H1 (cell line): ENCODE measurements at regions not wholly inside any gene's neighbourhood (a gene's known extent, or its start where the extent isn't known, plus 50 kb on each side); places are given as distances from the start of the nearest gene placed in this dataset.

Source experiments
- CTCF ChIA-PET: fragments of 300-600 bp; sonication (Branson Sonifier 250); formaldehyde crosslinking; loops from one replicate; lab custom pipeline; 2021; ENCODE audit not compliant: partially characterized antibody; lab: Charles Lee
- POLR2A ChIA-PET: fragments of 300-600 bp; sonication (Branson Sonifier 250); formaldehyde crosslinking; loops from one replicate; lab custom pipeline; 2021; ENCODE audit warnings: inconsistent platforms; ENCODE audit not compliant: partially characterized antibody; lab: Charles Lee
- DNase-seq, 2 experiments: peaks; one replicate each; pipeline versions ENCODE4 v3.0.0 to v3.0.0-alpha.2; 2010 to 2022; ENCODE audit warnings: low spot score in 2 of 2, low read depth in 1 of 2, mixed read lengths in 1 of 2
- FAIRE-seq: peaks from 2 replicates; lab custom pipeline; 2011; peaks lifted over from hg19 to GRCh38; lab: Jason Lieb, UNC
- H2AFZ ChIP-seq: 2 replicates; pipeline ENCODE4 v1.8.1; 2012; ENCODE audit warnings: low read length, inconsistent platforms
- H2AK5ac ChIP-seq: 2 replicates; pipeline ENCODE4 v1.6.1; 2013; ENCODE audit warnings: low read depth, low read length
- H2BK120ac ChIP-seq: replicated peaks from 2 replicates; pipeline ENCODE3; 2013; ENCODE audit warnings: low read depth, low read length, inconsistent platforms
- H2BK12ac ChIP-seq: 2 replicates; pipeline ENCODE4 v1.6.1; 2013; ENCODE audit warnings: low read depth, low read length
- H2BK15ac ChIP-seq: 2 replicates; pipeline ENCODE4 v1.6.1; 2013; ENCODE audit warnings: low read length
- H2BK20ac ChIP-seq: 2 replicates; pipeline ENCODE4 v1.6.1; 2013; ENCODE audit warnings: low read length
- H2BK5ac ChIP-seq: 2 replicates; pipeline ENCODE4 v1.6.1; 2013; ENCODE audit warnings: low read depth, low read length
- H3K14ac ChIP-seq: 2 replicates; pipeline ENCODE4 v1.6.1; 2013; ENCODE audit warnings: inconsistent platforms; ENCODE audit not compliant: insufficient read length
- H3K18ac ChIP-seq: 2 replicates; pipeline ENCODE4 v1.6.1; 2013; ENCODE audit warnings: low read length; ENCODE audit errors: extremely low read depth
- H3K23ac ChIP-seq: 2 replicates; pipeline ENCODE4 v1.6.1; 2013; ENCODE audit warnings: inconsistent platforms; ENCODE audit not compliant: insufficient read length
- H3K23me2 ChIP-seq: 2 replicates; pipeline ENCODE4 v1.6.1; 2013; ENCODE audit warnings: low read depth, low read length
- H3K27ac ChIP-seq: 2 replicates; pipeline ENCODE4 v1.6.1; 2011; ENCODE audit warnings: low read depth, low read length, inconsistent platforms
- H3K27me3 ChIP-seq, 4 experiments: replicated peaks in 1 of 4; 1 replicate in 1 of 4; 2 replicates in 3 of 4; pipeline versions ENCODE4 v1.6.1 to v1.8.1; 2011 to 2013; ENCODE audit warnings: low read length in 3 of 4, mild to moderate bottlenecking in 3 of 4, inconsistent platforms in 2 of 4, mixed read lengths in 2 of 4, moderate library complexity in 1 of 4; ENCODE audit not compliant: control insufficient read depth in 3 of 4, insufficient read depth in 3 of 4; ENCODE audit errors: extremely low read depth in 1 of 4
- H3K36me3 ChIP-seq, 4 experiments: 2 replicates each; pipeline versions ENCODE4 v1.6.1 to v1.8.1; 2011 to 2013; ENCODE audit warnings: mild to moderate bottlenecking in 4 of 4, low read length in 3 of 4, moderate library complexity in 2 of 4, control low read depth in 1 of 4, inconsistent platforms in 1 of 4; ENCODE audit not compliant: insufficient read depth in 4 of 4, control insufficient read depth in 2 of 4
- H3K4ac ChIP-seq: replicated peaks from 2 replicates; pipeline ENCODE3; 2013; ENCODE audit warnings: low read length, low read depth, mixed read lengths, inconsistent platforms; ENCODE audit not compliant: insufficient read length
- H3K4me1 ChIP-seq, 4 experiments: replicated peaks in 1 of 4; 1 replicate in 1 of 4; 2 replicates in 3 of 4; pipeline versions ENCODE4 v1.6.1 to v1.8.1; 2011 to 2013; ENCODE audit warnings: low read length in 3 of 4, inconsistent platforms in 2 of 4, mixed read lengths in 1 of 4; ENCODE audit not compliant: insufficient read depth in 4 of 4, control insufficient read depth in 3 of 4
- H3K4me2 ChIP-seq, 2 experiments: 2 replicates each; pipeline versions ENCODE4 v1.6.1 to v1.8.1; 2011 to 2013; ENCODE audit warnings: low read depth in 2 of 2, low read length in 2 of 2, control low read depth in 1 of 2, inconsistent platforms in 1 of 2, mild to moderate bottlenecking in 1 of 2; ENCODE audit not compliant: insufficient read depth in 1 of 2
- H3K4me3 ChIP-seq, 4 experiments: fragments of 200-600, 300-600 bp in 1 of 4; sonication (generic), shearing (Covaris generic), sonication (Bioruptor Twin) in 1 of 4; 2 replicates each; pipeline versions ENCODE4 v1.5.1 to v1.8.1; 2011 to 2016; ENCODE audit warnings: low read length in 4 of 4, low read depth in 3 of 4, control low read depth in 2 of 4, inconsistent platforms in 2 of 4, mild to moderate bottlenecking in 2 of 4, mixed read lengths in 1 of 4, moderate library complexity in 1 of 4; ENCODE audit not compliant: insufficient read depth in 2 of 4; ENCODE audit errors: extremely low read depth in 1 of 4
- H3K56ac ChIP-seq: replicated peaks from 2 replicates; pipeline ENCODE3; 2013; ENCODE audit warnings: low read depth, mild to moderate bottlenecking, mixed read lengths, low read length, inconsistent platforms; ENCODE audit not compliant: insufficient read length
- H3K79me1 ChIP-seq: 2 replicates; pipeline ENCODE4 v1.6.1; 2013; ENCODE audit warnings: low read depth, low read length, control low read depth
- H3K79me2 ChIP-seq, 2 experiments: 2 replicates each; pipeline versions ENCODE4 v1.6.1 to v1.8.1; 2012 to 2013; ENCODE audit warnings: low read length in 2 of 2, mild to moderate bottlenecking in 2 of 2, inconsistent platforms in 1 of 2; ENCODE audit not compliant: insufficient read depth in 2 of 2, control insufficient read depth in 1 of 2
- H3K9ac ChIP-seq, 4 experiments: replicated peaks in 1 of 4; 1 replicate in 1 of 4; 2 replicates in 3 of 4; pipeline versions ENCODE4 v1.6.1 to v1.8.1; 2011 to 2013; ENCODE audit warnings: low read depth in 3 of 4, low read length in 3 of 4, control low read depth in 2 of 4, mild to moderate bottlenecking in 2 of 4, moderate library complexity in 2 of 4, inconsistent platforms in 1 of 4; ENCODE audit errors: extremely low read depth in 1 of 4
- H3K9me3 ChIP-seq, 2 experiments: 2 replicates each; pipeline versions ENCODE4 v1.6.1 to v1.8.1; 2012 to 2013; ENCODE audit warnings: mild to moderate bottlenecking in 2 of 2, moderate library complexity in 2 of 2, control low read depth in 1 of 2, inconsistent platforms in 1 of 2, low read depth in 1 of 2, low read length in 1 of 2, mixed read lengths in 1 of 2; ENCODE audit not compliant: insufficient read depth in 2 of 2
- H4K20me1 ChIP-seq, 2 experiments: replicated peaks in 1 of 2; 2 replicates each; pipeline versions ENCODE3 to v1.8.1; 2011 to 2013; ENCODE audit warnings: inconsistent platforms in 2 of 2, low read length in 2 of 2, mild to moderate bottlenecking in 1 of 2; ENCODE audit not compliant: insufficient read depth in 2 of 2, control insufficient read depth in 1 of 2
- H4K5ac ChIP-seq: 2 replicates; pipeline ENCODE4 v1.6.1; 2013; ENCODE audit warnings: low read length, low read depth, mixed read lengths, inconsistent platforms; ENCODE audit not compliant: insufficient read length
- H4K8ac ChIP-seq: 2 replicates; pipeline ENCODE4 v1.8.0; 2013; ENCODE audit warnings: mild to moderate bottlenecking, moderate library complexity, low read length, inconsistent platforms; ENCODE audit not compliant: insufficient read depth; ENCODE audit errors: extremely low read depth
- H4K91ac ChIP-seq: replicated peaks from 2 replicates; pipeline ENCODE3; 2013; ENCODE audit warnings: low read length, mixed read lengths, inconsistent platforms; ENCODE audit not compliant: insufficient read length
- BRCA1 ChIP-seq: IDR thresholded peaks from 2 replicates; pipeline ENCODE4 v1.6.1; 2012; ENCODE audit warnings: low read depth, low read length, improper control_type of control experiment
- CTBP2 ChIP-seq: IDR thresholded peaks from 2 replicates; pipeline ENCODE4 v1.7.0; 2011; ENCODE audit warnings: borderline replicate concordance, mild to moderate bottlenecking, moderate library complexity, mixed read lengths, low read length; ENCODE audit not compliant: insufficient read depth, insufficient read length
- GABPA ChIP-seq: IDR thresholded peaks from 2 replicates; pipeline ENCODE4 v1.6.1; 2011; ENCODE audit warnings: mild to moderate bottlenecking, low read length, moderate library complexity, borderline replicate concordance; ENCODE audit not compliant: insufficient read depth
- RNF2 ChIP-seq: fragments of 200-900, 300-1000 bp; sonication (generic); IDR thresholded peaks from 2 replicates; pipeline ENCODE4 v1.7.1; 2016; ENCODE audit warnings: borderline replicate concordance, low read depth, mild to moderate bottlenecking, antibody characterized with exemption, low read length; ENCODE audit not compliant: poor library complexity, severe bottlenecking; ENCODE audit errors: missing control alignments
- SRF ChIP-seq: IDR thresholded peaks from 2 replicates; pipeline ENCODE4 v1.6.1; 2011; ENCODE audit warnings: mild to moderate bottlenecking, low read depth, low read length, moderate library complexity
- WGBS, 2 experiments: shearing (Covaris generic) in 1 of 2; methylation state at CpG; one replicate each; pipeline versions ENCODE4 v1.1.6 to v1.1.7; 2013 to 2015; ENCODE audit warnings: low lambda C conversion rate in 2 of 2, mixed read lengths in 2 of 2, inconsistent platforms in 1 of 2, low coverage in 1 of 2, missing lambda C conversion rate in 1 of 2; ENCODE audit not compliant: insufficient replicate concordance in 2 of 2, insufficient coverage in 1 of 2, insufficient read length in 1 of 2; ENCODE audit errors: extremely low coverage in 1 of 2, missing lambda C conversion rate in 1 of 2; 5-methylcytosine and 5-hydroxymethylcytosine counted together

- Histone ChIP-seq H2BK120ac (no peak overlapping the region), H3K36me3 (no peaks in the 10 kb centered on the region), H4K5ac (no peak overlapping the region), H3K23ac (no peak overlapping the region), H3K79me2 (no peaks in the 10 kb centered on the region), H2BK20ac (no peak overlapping the region), H4K20me1 (no peaks in the 10 kb centered on the region), H3K23me2 (no peaks in the 10 kb centered on the region), H3K9me3 (peaks cover 5 to 11% of the 10 kb centered on the region in 2 experiments; a peak in 1 of 4 replicates), H3K4ac (no peak overlapping the region), H3K14ac (no peak overlapping the region), H4K8ac (no peak overlapping the region), H3K27me3 (no peaks in the 10 kb centered on the region), H4K91ac (no peak overlapping the region), H3K27ac (no peak overlapping the region), H2BK5ac (no peak overlapping the region), H3K79me1 (no peaks in the 10 kb centered on the region), H3K4me1 (no peaks in the 10 kb centered on the region; a peak in 1 of 7 replicates), H3K18ac (no peak overlapping the region), H3K56ac (no peak overlapping the region), H3K9ac (no peak overlapping the region), H3K4me2 (no peak overlapping the region), H3K4me3 (no peak overlapping the region), H2AFZ (no peak overlapping the region), H2BK15ac (no peak overlapping the region), H2BK12ac (no peak overlapping the region), H2AK5ac (no peak overlapping the region)
- ChIA-PET CTCF (no interaction called here), POLR2A (no interaction called here)
- no peak for FAIRE-seq
- 89% methylated on average over 9 of the region's 10 CpGs; no CpG with 5 or more reads in 1 of the 2 experiments for WGBS, 2 experiments
- DNase-seq: no peak
- no peak for TF ChIP-seq GABPA
- TF ChIP-seq SRF: no peak
- TF ChIP-seq RNF2: no peak
- TF ChIP-seq BRCA1: no peak
- no peak for TF ChIP-seq CTBP2
Observed at GRCh38 chr2:239768907-239769553, 256.1 kb downstream of the NDUFA10 start.
